Stimulated activated CD4-positive, alpha-beta T cell treated with anti-CD3 and anti-CD28 coated beads, Interleukin-2, amount 100 ng/mL, for 48 hours (primary cell): ENCODE measurements at regions not wholly inside any gene's neighbourhood (a gene's known extent, or its start where the extent isn't known, plus 50 kb on each side); places are given as distances from the start of the nearest gene placed in this dataset.

Experiments
- DNase-seq, 2 donors: peaks; one replicate each; pipeline ENCODE4 v3.0.0-alpha.2; 2020

DNA sequence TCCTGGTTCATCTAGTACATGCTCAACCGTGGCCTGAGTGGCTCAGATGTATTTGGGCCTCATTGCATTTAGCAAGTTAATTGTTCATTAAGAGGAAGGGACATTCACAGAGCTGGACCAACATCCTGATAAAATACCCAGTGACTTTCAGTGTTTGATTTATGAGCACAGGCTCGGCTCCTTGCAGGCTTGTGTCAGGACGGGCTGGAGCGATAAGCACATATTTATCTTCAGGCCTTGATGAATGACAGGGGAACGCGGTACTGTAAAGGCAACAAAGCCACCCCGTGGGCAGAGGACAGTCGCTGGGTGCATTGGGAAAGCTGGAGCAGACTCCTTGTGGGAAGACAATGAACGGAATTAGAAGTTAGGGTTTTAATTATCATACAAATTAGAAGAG lies 548.6 kb upstream of the HS6ST1 start:
- no peak for DNase-seq

GRCh38 chr2:128867936-128868636 lies 549.4 kb upstream of the HS6ST1 start:
- no peak for DNase-seq

- no peak for DNase-seq
These were observed 550.3 kb upstream of the HS6ST1 start for GRCh38 chr2:128868686-128869551.

- DNase-seq, result no peak
These were observed 555.9 kb upstream of the HS6ST1 start for GRCh38 chr2:128874608-128875007.

DNA sequence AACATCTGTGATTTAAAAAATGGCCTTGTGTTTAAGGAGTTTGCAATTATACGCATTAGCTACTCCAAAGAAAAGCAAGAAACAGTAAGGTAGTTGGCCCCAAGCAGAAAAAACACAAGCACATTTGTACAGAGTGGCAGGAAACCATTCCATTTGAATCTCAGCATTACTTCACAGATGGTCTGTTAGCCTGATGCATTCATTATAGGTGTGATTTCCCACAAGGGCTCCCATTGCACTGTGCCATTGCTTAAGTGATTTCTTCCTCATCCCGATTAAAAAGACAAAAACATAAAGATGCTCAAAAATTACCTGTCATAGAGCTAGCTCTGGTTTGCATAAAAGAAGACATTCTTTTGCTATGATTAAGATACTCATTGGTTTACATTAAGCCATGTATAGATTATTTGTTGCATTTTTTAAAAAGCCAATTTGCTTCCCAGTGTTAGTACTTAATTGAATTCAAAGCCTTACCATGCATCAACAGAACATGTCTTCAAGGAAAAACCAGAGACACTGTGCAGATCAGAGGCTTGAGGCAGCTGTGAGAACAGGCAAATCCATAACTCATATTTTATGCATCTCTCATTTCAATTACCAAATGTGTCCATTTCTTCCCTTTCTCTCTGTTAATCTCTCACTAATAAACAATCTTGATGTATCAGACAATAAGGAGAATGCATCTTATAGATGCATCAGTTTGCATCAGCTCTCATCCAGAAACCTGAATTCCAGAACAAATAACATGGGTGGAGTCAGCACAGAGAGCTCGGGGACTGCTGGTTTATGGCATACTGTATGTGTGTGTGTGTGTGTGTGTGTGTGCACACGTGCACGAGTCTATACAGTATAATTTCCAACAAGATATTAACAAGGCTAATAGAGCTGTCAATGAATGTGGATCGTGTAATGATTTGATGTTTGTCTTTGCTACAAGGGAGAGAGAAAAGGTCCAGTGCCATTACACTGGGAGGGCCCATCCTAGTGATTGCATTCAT lies 558.6 kb upstream of the HS6ST1 start:
- DNase-seq, result no peak

GRCh38 chr2:128879161-128879560 lies 560.5 kb upstream of the HS6ST1 start:
- no peak for DNase-seq

- no peak for DNase-seq
These were observed 576.2 kb upstream of the HS6ST1 start for GRCh38 chr2:128894896-128895295.

DNA sequence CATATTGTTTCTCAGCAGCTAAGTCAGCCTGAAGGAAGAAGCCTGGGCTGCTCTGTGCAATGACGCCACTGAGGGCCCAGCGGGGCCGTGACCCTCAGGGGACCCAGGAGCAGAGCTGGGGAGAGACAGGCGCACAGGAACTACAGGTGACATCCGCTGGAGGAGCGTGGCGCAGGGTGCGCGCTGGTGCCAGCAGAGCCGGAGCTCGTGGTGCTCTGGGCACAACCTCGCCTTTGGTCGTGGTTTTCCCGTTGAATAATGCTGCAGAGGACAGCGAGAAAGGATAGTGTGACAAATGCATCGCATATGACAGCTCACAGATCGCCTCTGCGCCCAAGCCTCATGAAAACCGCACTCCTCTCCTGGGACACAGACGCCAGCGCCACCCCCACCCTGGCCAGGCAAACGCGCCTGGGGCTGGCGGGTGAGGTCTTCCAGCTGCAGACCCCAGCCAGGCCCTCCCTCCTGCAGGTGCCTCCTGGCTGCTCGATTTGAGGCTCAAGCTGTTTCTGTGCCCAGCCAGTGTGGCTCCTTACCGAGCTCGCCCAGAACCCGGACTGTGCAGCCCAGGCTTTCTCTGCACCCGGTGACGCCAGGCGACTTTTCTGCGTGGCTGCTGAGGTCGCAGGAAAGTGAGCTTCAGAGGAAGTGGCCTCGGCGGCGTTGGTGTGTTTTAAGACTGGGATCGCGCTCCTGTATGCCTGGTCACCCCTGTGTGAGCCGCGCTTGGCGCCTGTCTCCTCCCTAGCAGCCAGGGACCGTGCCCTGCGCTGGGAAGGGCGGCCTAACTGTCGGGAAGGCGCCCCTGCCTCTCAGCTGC lies 583.1 kb upstream of the HS6ST1 start:
- no peak for DNase-seq

DNA sequence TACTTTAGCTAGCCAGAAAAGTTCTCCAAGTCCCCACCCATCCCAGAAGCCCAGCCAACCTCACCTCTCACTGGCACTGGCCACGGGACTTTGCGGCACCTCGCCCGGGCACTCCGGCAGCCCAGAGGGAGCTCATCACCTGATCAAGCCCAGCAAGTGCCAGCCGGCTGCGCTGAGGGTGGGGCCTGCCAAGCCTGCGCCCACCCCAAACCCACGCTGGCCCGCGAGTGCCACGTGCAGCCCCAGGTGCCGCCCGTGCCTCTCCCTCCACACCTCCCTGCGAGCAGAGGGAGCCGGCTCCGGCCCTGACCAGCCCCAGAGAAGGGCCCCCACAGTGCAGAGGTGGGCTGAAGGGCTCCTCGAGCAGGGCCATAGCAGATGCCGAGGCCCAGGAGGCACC lies 585.0 kb upstream of the HS6ST1 start:
- no peak for DNase-seq

DNA sequence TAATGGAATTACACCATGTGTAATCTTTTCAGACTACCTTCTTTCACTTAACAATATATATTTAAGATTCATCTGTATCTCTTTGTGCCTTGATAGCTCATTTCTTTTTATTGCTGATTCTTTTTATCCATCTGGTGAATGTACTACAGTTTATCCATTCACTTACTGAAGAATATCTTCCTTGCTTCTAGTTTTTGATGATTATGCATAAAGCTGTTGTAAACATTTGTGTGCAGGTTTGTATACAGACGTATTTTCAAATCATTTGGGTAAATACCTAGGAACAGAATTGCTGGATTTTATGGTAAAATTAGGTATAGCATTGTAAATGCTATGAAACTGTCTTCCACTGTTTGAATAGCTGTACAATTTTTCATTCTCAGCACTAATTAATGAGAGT lies 592.6 kb upstream of the HS6ST1 start:
- no peak for DNase-seq

GRCh38 chr2:128914320-128914719 lies 595.7 kb upstream of the HS6ST1 start:
- no peak for DNase-seq

DNA sequence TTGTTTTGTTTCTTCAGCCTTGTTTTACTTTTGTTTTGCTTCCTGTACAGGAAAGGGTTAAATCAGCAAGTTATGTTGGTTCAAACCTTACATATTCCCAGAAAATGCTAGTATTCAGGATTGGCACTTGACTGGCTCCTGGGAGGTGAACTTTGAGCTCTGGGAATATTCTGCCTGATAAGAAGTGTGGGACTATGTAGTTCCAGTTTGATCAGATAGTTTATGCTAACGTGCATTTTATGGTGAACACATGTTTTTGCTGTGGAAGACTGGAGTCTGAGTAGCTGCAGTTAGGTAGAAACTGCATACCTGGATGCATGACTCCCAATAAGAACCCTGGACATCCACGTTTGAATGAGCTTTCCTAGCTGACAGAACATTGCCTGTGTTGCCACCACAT lies 603.1 kb upstream of the HS6ST1 start:
- DNase-seq, result no peak

GRCh38 chr2:128922154-128922553 lies 603.5 kb upstream of the HS6ST1 start:
- no peak for DNase-seq

DNA sequence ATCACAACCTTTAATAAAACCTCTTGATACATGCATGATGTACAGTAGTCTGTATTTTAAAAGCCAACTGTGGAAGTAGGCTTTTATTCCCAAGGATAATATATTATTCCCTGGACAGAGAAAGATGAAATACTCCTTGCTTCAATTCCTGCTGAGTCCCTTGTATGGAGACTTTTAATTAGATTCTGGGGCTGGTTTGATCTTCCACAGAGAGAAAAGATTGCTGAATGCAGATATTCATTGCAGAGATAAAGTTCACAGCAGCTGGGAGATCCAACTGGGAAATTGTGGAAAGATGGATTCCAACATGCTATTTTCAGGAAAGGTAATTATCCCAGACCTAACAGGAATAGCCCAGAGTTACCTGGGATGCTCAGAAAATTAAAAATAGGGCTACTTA lies 607.0 kb upstream of the HS6ST1 start:
- no peak for DNase-seq

GRCh38 chr2:128930101-128930500 lies 611.4 kb upstream of the HS6ST1 start:
- DNase-seq, result no peak

DNA sequence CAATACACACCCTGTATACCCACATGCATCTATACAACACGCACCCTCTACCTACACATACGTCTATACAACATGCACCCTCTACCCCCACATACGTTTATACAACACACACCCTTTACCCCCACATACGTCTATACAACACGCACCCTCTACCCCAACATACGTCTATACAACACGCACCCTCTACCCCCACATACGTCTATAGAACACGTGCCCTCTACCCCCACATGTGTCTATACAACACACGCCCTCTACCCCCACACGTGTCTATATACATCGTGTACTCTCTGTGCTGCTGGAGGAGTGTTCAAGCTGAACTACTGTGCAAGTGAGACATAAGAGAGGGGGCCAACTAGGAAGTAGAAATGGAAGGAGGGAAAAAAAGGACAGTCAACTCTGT lies 621.7 kb upstream of the HS6ST1 start:
- DNase-seq, result no peak

DNA sequence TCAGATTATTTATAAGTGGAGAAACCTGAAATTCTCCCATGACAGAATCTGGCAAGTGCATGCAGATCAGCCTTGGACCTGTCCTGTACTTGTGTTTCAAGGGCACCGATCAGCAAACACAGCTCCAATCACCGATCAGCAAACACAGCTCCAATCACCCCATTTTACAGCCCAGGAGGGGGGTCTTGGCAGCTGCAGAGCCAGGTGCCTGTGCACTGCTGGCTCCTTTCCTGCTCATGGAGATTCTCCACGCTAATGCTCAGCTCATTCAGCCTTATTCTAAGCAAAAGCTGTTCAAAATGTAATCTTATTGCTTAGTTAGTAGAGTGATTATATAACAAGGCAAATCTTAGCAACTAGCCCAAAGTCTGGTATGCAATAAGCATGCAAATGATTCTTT lies 623.1 kb upstream of the HS6ST1 start:
- no peak for DNase-seq

DNA sequence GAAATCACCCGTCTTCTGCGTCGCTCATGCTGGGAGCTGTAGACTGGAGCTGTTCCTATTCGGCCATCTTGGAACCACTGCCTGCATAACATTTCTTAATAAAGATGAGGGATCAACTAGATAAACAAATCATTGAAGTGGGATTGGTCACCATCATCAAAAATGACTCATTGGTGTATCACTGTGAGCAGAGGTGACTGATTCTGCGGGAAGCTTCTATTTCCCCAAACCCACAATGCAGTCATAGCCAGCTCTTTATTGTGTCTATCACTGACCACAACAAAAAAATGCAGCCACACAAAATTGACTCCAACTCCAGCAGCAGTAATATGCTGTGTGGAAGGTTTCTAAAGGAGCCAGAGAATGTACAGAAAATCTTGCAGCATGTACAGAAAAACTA lies 630.7 kb upstream of the HS6ST1 start:
- no peak for DNase-seq

GRCh38 chr2:128950758-128951157 lies 632.1 kb upstream of the HS6ST1 start:
- DNase-seq, result no peak

- DNase-seq, result no peak
These were observed 639.6 kb upstream of the HS6ST1 start for GRCh38 chr2:128958241-128958640.

DNA sequence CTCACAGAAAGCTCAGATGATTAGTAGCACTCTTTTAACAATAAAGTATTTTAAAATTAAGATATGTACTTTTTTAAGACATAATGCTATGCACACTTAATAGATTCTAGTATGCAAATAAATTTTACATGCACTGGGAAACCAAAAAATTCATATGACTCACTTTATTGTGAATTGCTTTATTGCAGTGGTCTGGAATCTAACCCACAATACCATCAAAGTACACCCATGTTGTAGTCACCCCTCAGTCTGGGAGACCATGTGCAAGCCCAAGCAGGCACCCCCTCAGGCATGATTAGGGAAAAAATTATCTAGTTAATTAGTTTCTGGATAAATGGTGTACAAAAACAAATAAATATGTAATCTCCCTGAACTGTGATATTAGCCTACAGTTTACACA lies 649.0 kb upstream of the HS6ST1 start:
- DNase-seq, result no peak

DNA sequence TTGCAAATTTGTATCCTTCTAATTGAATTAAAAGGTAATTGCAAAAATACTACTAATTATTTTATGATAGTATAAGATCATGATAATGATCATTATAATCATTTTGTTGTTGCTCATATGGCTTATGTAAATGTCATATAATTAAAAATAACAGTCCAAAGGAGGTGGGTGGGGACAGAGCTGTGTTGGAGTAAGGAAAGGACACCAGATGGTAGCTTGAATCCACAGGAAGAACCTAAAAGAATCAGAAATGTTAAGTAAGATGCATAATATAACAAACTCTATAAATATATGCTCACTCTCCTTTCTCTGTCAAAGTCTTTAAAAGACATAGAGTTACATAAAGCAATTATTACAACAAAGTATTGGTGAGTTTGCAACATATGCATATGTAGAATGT lies 650.7 kb upstream of the HS6ST1 start:
- DNase-seq, result no peak
